Activated T-cell treated with anti-CD3 and anti-CD28 coated beads, Interleukin-2, amount 50 U/mL, for 24 hours (primary cell): ENCODE measurements at regions not wholly inside any gene's neighbourhood (a gene's known extent, or its start where the extent isn't known, plus 50 kb on each side); places are given as distances from the start of the nearest gene placed in this dataset.
"Not testable (repeated sequence)": the region's sequence is repeated elsewhere in the genome, so short reads cannot be mapped to it uniquely, and the experiment has no call there.

Experiments used
- DNase-seq: peaks from one replicate; pipeline ENCODE4 v3.0.0-alpha.2; 2020
- H3K27ac Mint-ChIP-seq: 2 replicates; pipeline ENCODE4 v1.8.0; 2020; ENCODE audit warnings: mild to moderate bottlenecking, mixed read lengths
- H3K27me3 Mint-ChIP-seq: 2 replicates; pipeline ENCODE4 v1.8.0; 2020; ENCODE audit warnings: mixed read lengths
- H3K36me3 Mint-ChIP-seq: 2 replicates; pipeline ENCODE4 v1.8.0; 2020; ENCODE audit warnings: low read depth, mixed read lengths
- H3K4me1 Mint-ChIP-seq: 2 replicates; pipeline ENCODE4 v1.8.0; 2020; ENCODE audit warnings: low read depth, mixed read lengths
- H3K4me3 Mint-ChIP-seq: 2 replicates; pipeline ENCODE4 v1.8.0; 2020; ENCODE audit warnings: mild to moderate bottlenecking, moderate library complexity, mixed read lengths
- H3K9me3 Mint-ChIP-seq: 2 replicates; pipeline ENCODE4 v1.8.0; 2020; ENCODE audit warnings: mixed read lengths

- H3K27ac Mint-ChIP-seq = no peak overlapping the region
- no peaks in the 10 kb centered on the region for H3K36me3 Mint-ChIP-seq
- no peaks in the 10 kb centered on the region for H3K4me1 Mint-ChIP-seq
- no peak overlapping the region for H3K4me3 Mint-ChIP-seq
- no peaks in the 10 kb centered on the region for H3K27me3 Mint-ChIP-seq
- peaks cover 11% of the 10 kb centered on the region for H3K9me3 Mint-ChIP-seq
- no peak for DNase-seq
These were observed 792.2 kb downstream of the METTL15 start for GRCh38 chr11:28900427-28900826.

GRCh38 chr11:28899706-28900105 lies 791.5 kb downstream of the METTL15 start:
- Mint-ChIP-seq H3K27ac (no peak overlapping the region), H3K36me3 (no peaks in the 10 kb centered on the region), H3K4me3 (no peak overlapping the region)

GRCh38 chr11:28890601-28891040 lies 782.4 kb downstream of the METTL15 start:
- not testable (repeated sequence) for H3K36me3 Mint-ChIP-seq, H3K4me1 Mint-ChIP-seq
- peaks cover 24% of the 10 kb centered on the region for H3K9me3 Mint-ChIP-seq

More at GRCh38 chr11:28899706-28900105, 791.5 kb downstream of the METTL15 start:
- Mint-ChIP-seq H3K4me1 (no peaks in the 10 kb centered on the region), H3K27me3 (no peaks in the 10 kb centered on the region), H3K9me3 (peaks cover 11% of the 10 kb centered on the region)
- DNase-seq = no peak

GRCh38 chr11:28887681-28888080 lies 779.5 kb downstream of the METTL15 start:
- Mint-ChIP-seq H3K4me3 (no peak overlapping the region), H3K36me3 (no peaks in the 10 kb centered on the region), H3K27me3 (no peaks in the 10 kb centered on the region), H3K9me3 (peaks cover 26% of the 10 kb centered on the region), H3K4me1 (no peaks in the 10 kb centered on the region), H3K27ac (no peak overlapping the region)
- DNase-seq = no peak

More at GRCh38 chr11:28890601-28891040, 782.4 kb downstream of the METTL15 start:
- H3K27ac Mint-ChIP-seq, DNase-seq, H3K27me3 Mint-ChIP-seq, H3K4me3 Mint-ChIP-seq: not testable (repeated sequence)

- DNase-seq = no peak
- Mint-ChIP-seq H3K9me3 (peaks cover 12% of the 10 kb centered on the region), H3K4me1 (no peaks in the 10 kb centered on the region), H3K27me3 (no peaks in the 10 kb centered on the region), H3K4me3 (no peak overlapping the region), H3K27ac (no peak overlapping the region), H3K36me3 (no peaks in the 10 kb centered on the region)
These were observed 771.7 kb downstream of the METTL15 start for GRCh38 chr11:28879869-28880268.

- no peak overlapping the region for H3K4me3 Mint-ChIP-seq
- H3K27me3 Mint-ChIP-seq = no peaks in the 10 kb centered on the region
- H3K9me3 Mint-ChIP-seq = peaks cover 9% of the 10 kb centered on the region
- no peak for DNase-seq
- no peaks in the 10 kb centered on the region for H3K36me3 Mint-ChIP-seq
- no peaks in the 10 kb centered on the region for H3K4me1 Mint-ChIP-seq
- H3K27ac Mint-ChIP-seq = no peak overlapping the region
These were observed 769.8 kb downstream of the METTL15 start for GRCh38 chr11:28878025-28878424.

- Mint-ChIP-seq H3K27ac (no peak overlapping the region), H3K27me3 (no peaks in the 10 kb centered on the region), H3K36me3 (no peaks in the 10 kb centered on the region), H3K4me3 (no peak overlapping the region), H3K4me1 (no peaks in the 10 kb centered on the region), H3K9me3 (peaks cover 4% of the 10 kb centered on the region)
- DNase-seq = no peak
These were observed 769.2 kb downstream of the METTL15 start for GRCh38 chr11:28877340-28877739.

GRCh38 chr11:28874706-28875105 lies 766.5 kb downstream of the METTL15 start:
- no peaks in the 10 kb centered on the region for H3K36me3 Mint-ChIP-seq
- DNase-seq = no peak
- H3K27me3 Mint-ChIP-seq = no peaks in the 10 kb centered on the region
- no peak overlapping the region for H3K27ac Mint-ChIP-seq
- H3K9me3 Mint-ChIP-seq = peaks cover 2% of the 10 kb centered on the region
- no peak overlapping the region for H3K4me3 Mint-ChIP-seq
- no peaks in the 10 kb centered on the region for H3K4me1 Mint-ChIP-seq

GRCh38 chr11:28871090-28871489 lies 762.9 kb downstream of the METTL15 start:
- Mint-ChIP-seq H3K27me3 (no peaks in the 10 kb centered on the region), H3K27ac (no peak overlapping the region), H3K4me1 (no peaks in the 10 kb centered on the region), H3K4me3 (no peak overlapping the region), H3K9me3 (peaks cover 6% of the 10 kb centered on the region), H3K36me3 (no peaks in the 10 kb centered on the region)
- no peak for DNase-seq

- H3K27me3 Mint-ChIP-seq = no peaks in the 10 kb centered on the region
- H3K4me1 Mint-ChIP-seq = no peaks in the 10 kb centered on the region
- H3K4me3 Mint-ChIP-seq = no peak overlapping the region
- DNase-seq = no peak
- H3K9me3 Mint-ChIP-seq = peaks cover 24% of the 10 kb centered on the region
- H3K27ac Mint-ChIP-seq = no peak overlapping the region
- no peaks in the 10 kb centered on the region for H3K36me3 Mint-ChIP-seq
These were observed 755.2 kb downstream of the METTL15 start for GRCh38 chr11:28863422-28863821.

- Mint-ChIP-seq H3K27ac (no peak overlapping the region), H3K9me3 (peaks cover 26% of the 10 kb centered on the region), H3K27me3 (no peaks in the 10 kb centered on the region), H3K4me1 (no peaks in the 10 kb centered on the region), H3K4me3 (no peak overlapping the region), H3K36me3 (no peaks in the 10 kb centered on the region)
- no peak for DNase-seq
These were observed 752.7 kb downstream of the METTL15 start for GRCh38 chr11:28860893-28861292.

GRCh38 chr11:28858076-28858475 lies 749.9 kb downstream of the METTL15 start:
- Mint-ChIP-seq H3K4me1 (no peaks in the 10 kb centered on the region), H3K27me3 (no peaks in the 10 kb centered on the region), H3K9me3 (peaks cover 26% of the 10 kb centered on the region), H3K4me3 (no peak overlapping the region), H3K36me3 (no peaks in the 10 kb centered on the region), H3K27ac (no peak overlapping the region)
- DNase-seq = no peak

GRCh38 chr11:28849053-28849452 lies 740.9 kb downstream of the METTL15 start:
- H3K4me1 Mint-ChIP-seq = no peaks in the 10 kb centered on the region
- no peak for DNase-seq
- H3K27me3 Mint-ChIP-seq = no peaks in the 10 kb centered on the region
- H3K9me3 Mint-ChIP-seq = peaks cover 34% of the 10 kb centered on the region
- no peak overlapping the region for H3K4me3 Mint-ChIP-seq
- H3K27ac Mint-ChIP-seq = no peak overlapping the region
- no peaks in the 10 kb centered on the region for H3K36me3 Mint-ChIP-seq

GRCh38 chr11:28842716-28843115 lies 734.5 kb downstream of the METTL15 start:
- H3K4me1 Mint-ChIP-seq = no peaks in the 10 kb centered on the region
- H3K27me3 Mint-ChIP-seq = no peaks in the 10 kb centered on the region

GRCh38 chr11:28838741-28839140 lies 730.6 kb downstream of the METTL15 start:
- Mint-ChIP-seq H3K9me3 (peaks cover 15% of the 10 kb centered on the region), H3K4me3 (no peak overlapping the region)

More at GRCh38 chr11:28842716-28843115, 734.5 kb downstream of the METTL15 start:
- Mint-ChIP-seq H3K36me3 (no peaks in the 10 kb centered on the region), H3K27ac (no peak overlapping the region), H3K4me3 (no peak overlapping the region), H3K9me3 (peaks cover 18% of the 10 kb centered on the region)
- no peak for DNase-seq

GRCh38 chr11:28837599-28837998 lies 729.4 kb downstream of the METTL15 start:
- Mint-ChIP-seq H3K9me3 (peaks cover 17% of the 10 kb centered on the region), H3K36me3 (no peaks in the 10 kb centered on the region), H3K4me3 (no peak overlapping the region), H3K27ac (no peak overlapping the region), H3K4me1 (no peaks in the 10 kb centered on the region), H3K27me3 (no peaks in the 10 kb centered on the region)
- DNase-seq = no peak

More at GRCh38 chr11:28838741-28839140, 730.6 kb downstream of the METTL15 start:
- H3K36me3 Mint-ChIP-seq = no peaks in the 10 kb centered on the region
- H3K27me3 Mint-ChIP-seq = no peaks in the 10 kb centered on the region
- H3K27ac Mint-ChIP-seq = no peak overlapping the region
- no peak for DNase-seq
- no peaks in the 10 kb centered on the region for H3K4me1 Mint-ChIP-seq
